B cell (primary cell): ENCODE measurements at regions not wholly inside any gene's neighbourhood (a gene's known extent, or its start where the extent isn't known, plus 50 kb on each side); places are given as distances from the start of the nearest gene placed in this dataset.

Experiments used
- ATAC-seq: fragments of 200-7000 bp; cut with Tn5 transposase; one replicate; pipeline ENCODE4 v1.10.0; 2021; ENCODE audit warnings: low read depth, mild to moderate bottlenecking, moderate number of reproducible peaks, moderate library complexity
- CTCF ChIA-PET: fragments of 350-600 bp; sonication (Branson Sonifier 250); formaldehyde crosslinking; loops from one replicate; lab custom pipeline; 2021; ENCODE audit warnings: antibody characterized with exemption, inconsistent platforms; lab: Charles Lee
- POLR2A ChIA-PET: fragments of 350-600 bp; sonication (Branson Sonifier 250); formaldehyde crosslinking; loops from one replicate; lab custom pipeline; 2021; ENCODE audit warnings: antibody characterized with exemption; lab: Charles Lee
- DNase-seq: peaks from one replicate; pipeline ENCODE4 v3.0.0; 2013
- H2AFZ ChIP-seq: 2 replicates; pipeline ENCODE4 v1.6.1; 2012; ENCODE audit warnings: mild to moderate bottlenecking, low read depth, low read length; ENCODE audit not compliant: insufficient read depth, poor library complexity, severe bottlenecking
- H3K27ac ChIP-seq, 2 donors: 1 replicate in 1 of 2; 2 replicates in 1 of 2; pipeline ENCODE4 v1.5.1; 2012 to 2013; ENCODE audit warnings: low read length in 2 of 2, mild to moderate bottlenecking in 2 of 2, moderate library complexity in 1 of 2
- H3K27me3 ChIP-seq, 4 experiments: fragments of 200-600 bp in 1 of 4; sonication (generic) in 1 of 4; replicated peaks in 1 of 4; 1 replicate in 2 of 4; 2 replicates in 2 of 4; pipeline versions ENCODE4 v1.6.1 to v1.7.0; 2013 to 2016; ENCODE audit warnings: low read length in 3 of 4, mild to moderate bottlenecking in 2 of 4, mixed read lengths in 1 of 4, moderate library complexity in 1 of 4; ENCODE audit not compliant: insufficient read depth in 4 of 4, control insufficient read depth in 3 of 4; ENCODE audit errors: control extremely low read depth in 1 of 4
- H3K36me3 ChIP-seq, 2 experiments: replicated peaks in 1 of 2; 1 replicate in 1 of 2; 2 replicates in 1 of 2; pipeline versions ENCODE4 v1.6.1 to v1.7.1; 2013; ENCODE audit warnings: low read length in 1 of 2; ENCODE audit not compliant: insufficient read depth in 2 of 2, control insufficient read depth in 1 of 2; ENCODE audit errors: control extremely low read depth in 1 of 2, extremely low read depth in 1 of 2
- H3K4me1 ChIP-seq, 2 donors: fragments of 200-600 bp in 1 of 2; sonication (generic) in 1 of 2; 1 replicate in 1 of 2; 2 replicates in 1 of 2; pipeline versions ENCODE4 v1.5.1 to v1.6.1; 2013 to 2017; ENCODE audit warnings: low read length in 2 of 2; ENCODE audit not compliant: control insufficient read depth in 2 of 2, insufficient read depth in 2 of 2
- H3K4me2 ChIP-seq: replicated peaks from 2 replicates; pipeline ENCODE3; 2012; ENCODE audit warnings: mild to moderate bottlenecking, low read depth, low read length; ENCODE audit not compliant: poor library complexity, severe bottlenecking
- H3K4me3 ChIP-seq, 5 experiments: fragments of 200-600 bp in 1 of 5; sonication (generic) in 1 of 5; 1 replicate in 3 of 5; 2 replicates in 2 of 5; pipeline versions ENCODE4 v1.5.1 to v1.7.0; 2011 to 2016; ENCODE audit warnings: low read length in 4 of 5, mild to moderate bottlenecking in 4 of 5, low read depth in 2 of 5, control low read depth in 1 of 5, moderate library complexity in 1 of 5; ENCODE audit not compliant: insufficient read depth in 1 of 5; ENCODE audit errors: control extremely low read depth in 1 of 5, extremely low read depth in 1 of 5
- H3K79me2 ChIP-seq: fragments of 200-600 bp; sonication (generic); one replicate; pipeline ENCODE4 v1.6.0; 2016; ENCODE audit warnings: low read length; ENCODE audit not compliant: control insufficient read depth, insufficient read depth
- H3K9ac ChIP-seq: fragments of 200-600 bp; sonication (generic); 2 replicates; pipeline ENCODE4 v1.6.1; 2017; ENCODE audit warnings: mild to moderate bottlenecking, low read length, moderate library complexity
- H3K9me3 ChIP-seq, 3 donors: one replicate each; pipeline versions ENCODE4 v1.6.1 to v1.7.1; 2013; ENCODE audit warnings: low read length in 2 of 3; ENCODE audit not compliant: control insufficient read depth in 2 of 3, insufficient read depth in 1 of 3; ENCODE audit errors: control extremely low read depth in 1 of 3
- H4K20me1 ChIP-seq: 2 replicates; pipeline ENCODE4 v1.6.0; 2012; ENCODE audit warnings: mild to moderate bottlenecking, low read length; ENCODE audit not compliant: insufficient read depth, control insufficient read depth, poor library complexity, severe bottlenecking
- H3K27ac Mint-ChIP-seq: one replicate; pipeline ENCODE4 v1.8.0; 2021; ENCODE audit warnings: mixed read lengths
- H3K27me3 Mint-ChIP-seq: one replicate; pipeline ENCODE4 v1.8.0; 2021; ENCODE audit warnings: mixed read lengths
- H3K4me1 Mint-ChIP-seq: one replicate; pipeline ENCODE4 v1.8.0; 2021; ENCODE audit warnings: mixed read lengths
- H3K4me3 Mint-ChIP-seq: one replicate; pipeline ENCODE4 v1.8.0; 2021; ENCODE audit warnings: mixed read lengths
- H3K9me3 Mint-ChIP-seq: one replicate; pipeline ENCODE4 v1.8.0; 2022; ENCODE audit warnings: mixed read lengths; ENCODE audit not compliant: insufficient read depth
- CTCF ChIP-seq: fragments of 200-600 bp; IDR thresholded peaks from one replicate; pipeline ENCODE4 v1.8.0; 2022; ENCODE audit warnings: antibody characterized with exemption, mild to moderate bottlenecking
- EZH2 ChIP-seq: IDR thresholded peaks from 2 replicates; pipeline ENCODE4 v1.6.1; 2012; ENCODE audit warnings: borderline replicate concordance, low read depth, mild to moderate bottlenecking, moderate library complexity, low read length; ENCODE audit not compliant: insufficient read depth, poor library complexity, severe bottlenecking
- WGBS: methylation state at CpG from one replicate; pipeline ENCODE4 v1.1.5; 2013; ENCODE audit warnings: missing lambda C conversion rate; ENCODE audit not compliant: insufficient coverage; 5-methylcytosine and 5-hydroxymethylcytosine counted together
- intact Hi-C: fragments of 100-400 bp; cut with micrococcal nuclease; formaldehyde crosslinking; loops from one replicate; pipeline ENCODE4 v1.10.0; 2022

GRCh38 chr1:56255516-56256152 is 323.7 kb downstream of the PLPP3 start:
- Mint-ChIP-seq H3K27ac (no peak overlapping the region), H3K4me1 (no peaks in the 10 kb centered on the region)
- CTCF ChIA-PET, result no interaction called here

DNA sequence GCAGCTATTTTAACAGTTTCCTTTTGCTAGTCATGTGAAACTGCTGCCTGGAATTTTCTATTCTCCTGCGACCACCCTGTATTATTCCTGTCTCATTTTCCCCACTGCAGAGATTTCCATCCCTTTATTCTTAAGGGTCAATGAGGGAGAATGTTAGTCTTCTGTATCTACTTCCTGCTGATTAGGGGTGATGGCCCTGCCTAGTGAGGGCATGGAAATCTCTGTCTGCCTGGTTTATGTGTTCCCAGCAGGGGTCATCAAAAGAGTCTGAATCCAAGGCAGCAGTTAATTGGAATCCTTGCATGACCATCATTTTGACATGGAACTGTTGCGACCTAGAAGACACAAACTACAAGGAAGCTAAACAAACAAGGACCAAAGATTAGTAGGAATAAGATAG is 325.2 kb downstream of the PLPP3 start:
- no peaks in the 10 kb centered on the region for H3K27me3 ChIP-seq
- H3K79me2 ChIP-seq, result no peaks in the 10 kb centered on the region
- no CpG with 5 or more reads among the region's 2 CpGs for WGBS
- DNase-seq (no peak), ATAC-seq (no peak)
- Mint-ChIP-seq H3K4me3 (no peak overlapping the region), H3K27me3 (no peaks in the 10 kb centered on the region), H3K27ac (no peak overlapping the region), H3K9me3 (no peaks in the 10 kb centered on the region), H3K4me1 (peaks cover 3% of the 10 kb centered on the region)
- H3K4me1 ChIP-seq, result peaks cover 0 to under 1% of the 10 kb centered on the region in 2 donors
- H3K4me3 ChIP-seq, result no peak overlapping the region
- H2AFZ ChIP-seq, result no peak overlapping the region
- CTCF ChIA-PET, result no interaction called here
- no peak for TF ChIP-seq EZH2
- TF ChIP-seq CTCF, result no peak
- POLR2A ChIA-PET, result no interaction called here
- H3K4me2 ChIP-seq, result no peak overlapping the region
- no peak overlapping the region for H3K27ac ChIP-seq
- H3K9me3 ChIP-seq, result no peaks in the 10 kb centered on the region
- intact Hi-C loops, result no loop called here
- H3K36me3 ChIP-seq, result no peaks in the 10 kb centered on the region
- H4K20me1 ChIP-seq, result no peaks in the 10 kb centered on the region
- H3K9ac ChIP-seq, result no peak overlapping the region

More at GRCh38 chr1:56255516-56256152, 323.7 kb downstream of the PLPP3 start:
- Mint-ChIP-seq H3K9me3 (no peaks in the 10 kb centered on the region), H3K4me3 (no peak overlapping the region), H3K27me3 (peaks cover under 1% of the 10 kb centered on the region)
- no peaks in the 10 kb centered on the region for H3K36me3 ChIP-seq
- ATAC-seq (no peak), DNase-seq (no peak)
- POLR2A ChIA-PET, result no interaction called here
- no peaks in the 10 kb centered on the region for H3K79me2 ChIP-seq
- H3K27me3 ChIP-seq, result no peaks in the 10 kb centered on the region
- H3K4me3 ChIP-seq, result no peak overlapping the region
- no peaks in the 10 kb centered on the region for H3K4me1 ChIP-seq
- intact Hi-C loops, result no loop called here
- no peaks in the 10 kb centered on the region for H4K20me1 ChIP-seq
- no peak overlapping the region for H3K4me2 ChIP-seq
- no peak overlapping the region for H2AFZ ChIP-seq
- TF ChIP-seq CTCF (no peak), EZH2 (no peak)
- H3K27ac ChIP-seq, result no peak overlapping the region
- no peak overlapping the region for H3K9ac ChIP-seq
- 94% methylated on average over 5 of the region's 5 CpGs for WGBS
- H3K9me3 ChIP-seq, result no peaks in the 10 kb centered on the region
